ENCODE measurements at regions not wholly inside any gene's neighbourhood (a gene's known extent, or its start where the extent isn't known, plus 50 kb on each side); places are given as distances from the start of the nearest gene placed in this dataset.

DNA sequence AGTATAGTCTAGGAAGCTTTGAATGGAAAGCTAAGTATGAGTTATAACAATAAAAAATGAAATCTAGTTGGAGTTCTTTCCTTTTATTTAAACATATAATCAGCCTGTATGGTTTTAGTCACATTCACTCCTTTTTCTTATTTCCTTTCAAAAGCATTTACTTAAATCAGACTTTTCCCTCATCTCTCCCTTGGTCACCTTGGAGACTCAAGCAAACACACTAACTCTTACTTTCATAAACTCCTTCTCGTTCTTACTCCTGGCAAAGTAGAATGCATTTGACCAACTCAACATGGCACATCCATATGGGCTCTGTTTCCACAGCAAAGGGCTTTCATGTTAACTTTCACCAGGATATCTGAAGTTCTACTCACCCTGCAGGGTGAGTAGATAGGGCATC, 400.0 kb downstream of the LMO7 start:
- DNase-seq, result no peak

DNA sequence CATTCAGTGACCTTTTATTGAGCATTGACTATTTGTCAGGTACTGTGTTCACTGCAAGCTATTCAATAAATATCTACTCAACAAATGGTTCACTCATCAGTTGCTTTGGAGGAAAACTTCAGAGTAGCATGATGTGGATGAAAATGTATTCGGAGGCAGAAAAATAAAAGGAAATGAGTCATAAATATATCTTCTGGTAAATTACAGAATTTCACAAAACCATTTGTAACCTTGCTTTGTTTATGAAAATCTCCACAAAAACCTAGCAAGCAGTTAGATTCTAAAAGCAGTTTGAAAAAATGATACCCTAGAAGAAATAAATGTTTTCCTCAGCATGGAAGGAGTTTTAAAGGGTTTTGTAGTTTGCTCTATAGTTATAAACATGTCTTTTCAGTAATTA, 399.6 kb downstream of the LMO7 start:
- DNase-seq, result no peak

DNA sequence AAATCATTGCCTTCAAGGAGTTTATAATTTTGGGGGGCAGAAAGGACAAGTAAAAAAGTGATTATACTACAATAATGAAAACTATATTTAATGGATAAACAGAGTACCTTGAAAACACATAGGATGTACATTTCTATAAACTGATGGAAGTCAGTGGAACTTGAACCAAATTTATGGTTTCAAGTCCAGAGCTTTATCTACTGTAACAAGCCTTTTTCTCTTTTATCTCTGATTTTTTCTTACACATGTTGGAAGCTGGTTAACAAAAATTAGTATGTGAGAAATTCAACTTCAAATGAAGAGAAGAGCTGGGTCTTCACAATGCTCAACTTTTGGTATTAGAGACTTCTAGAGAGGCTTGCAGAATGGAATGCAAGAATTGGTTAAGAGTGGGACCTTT, 393.6 kb downstream of the LMO7 start:
- DNase-seq, result no peak

DNA sequence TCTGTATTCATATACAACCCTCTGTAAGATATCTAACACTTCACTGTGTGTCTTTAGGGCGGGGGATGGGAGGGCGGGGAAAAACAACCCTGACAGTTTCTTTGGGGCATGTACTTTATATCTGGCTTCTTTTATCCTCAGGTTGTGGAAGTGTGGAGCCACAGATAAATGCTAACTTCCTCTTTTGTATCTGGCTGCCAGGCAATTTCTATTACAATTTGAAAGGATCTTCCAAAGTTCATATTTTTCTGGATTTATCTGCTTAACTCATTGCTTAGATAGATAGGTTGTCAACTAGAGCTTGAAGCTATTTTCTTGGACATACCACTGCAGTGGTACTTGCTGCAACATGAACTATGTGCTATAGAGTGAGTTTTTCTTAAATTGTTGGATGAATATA, 393.0 kb downstream of the LMO7 start:
- no peak for DNase-seq

DNA sequence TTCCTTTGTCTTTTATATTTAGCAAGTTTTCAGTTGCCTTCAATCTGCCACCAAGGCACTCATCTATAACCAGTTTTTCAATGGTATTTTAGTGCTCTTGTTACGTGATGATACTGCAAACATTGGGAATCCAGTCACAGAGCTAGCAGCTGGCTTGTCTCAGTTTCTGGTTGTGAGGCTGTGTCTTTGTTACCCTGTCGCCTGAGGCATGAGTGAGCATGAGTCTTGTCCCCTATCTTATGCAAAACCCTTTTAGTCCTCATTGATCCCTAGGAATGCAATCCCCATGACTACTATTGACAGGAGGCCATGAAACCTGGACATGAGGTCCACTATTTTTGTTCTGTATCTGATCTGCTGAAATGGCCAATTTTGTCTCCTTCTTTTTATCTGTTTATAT, 391.0 kb downstream of the LMO7 start:
- no peak for DNase-seq

DNA sequence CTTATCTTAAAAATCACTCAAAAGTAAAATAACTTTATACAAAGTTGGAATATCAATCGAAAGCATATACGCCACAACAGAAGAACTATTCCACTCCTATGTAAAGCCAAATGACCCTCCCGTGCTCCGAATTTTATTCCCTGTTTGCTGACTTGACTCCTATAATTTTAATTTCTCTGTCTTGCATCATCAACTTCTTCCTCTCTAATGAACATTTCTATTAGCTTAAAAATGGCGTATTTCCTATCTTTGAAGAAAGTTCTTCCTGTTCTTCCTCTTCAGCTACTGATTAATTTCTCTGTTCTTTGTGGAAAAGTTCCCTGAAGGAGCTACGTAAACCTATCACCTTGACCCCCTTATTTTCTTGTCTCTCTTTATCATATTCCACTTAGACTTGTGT, 389.3 kb downstream of the LMO7 start:
- no peak for DNase-seq

DNA sequence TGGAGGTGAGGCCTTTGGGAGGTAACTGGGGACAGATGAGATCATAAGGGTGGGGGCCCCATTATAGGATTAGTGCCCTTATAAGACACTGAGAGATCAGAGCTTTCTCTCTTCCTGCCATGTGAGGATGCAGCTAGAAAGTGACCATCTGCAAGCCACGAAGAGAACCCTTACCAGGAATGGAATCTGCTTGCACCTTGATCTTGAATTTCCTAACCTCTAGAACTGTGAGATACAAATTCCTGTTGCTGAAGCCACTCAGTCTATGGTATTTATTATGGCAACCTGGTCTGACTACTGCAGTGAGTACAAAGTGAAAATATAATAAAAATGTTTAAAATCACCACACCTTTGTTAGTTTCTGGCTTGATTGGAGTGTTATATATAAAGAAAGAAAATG, 388.0 kb downstream of the LMO7 start:
- DNase-seq, result no peak

DNA sequence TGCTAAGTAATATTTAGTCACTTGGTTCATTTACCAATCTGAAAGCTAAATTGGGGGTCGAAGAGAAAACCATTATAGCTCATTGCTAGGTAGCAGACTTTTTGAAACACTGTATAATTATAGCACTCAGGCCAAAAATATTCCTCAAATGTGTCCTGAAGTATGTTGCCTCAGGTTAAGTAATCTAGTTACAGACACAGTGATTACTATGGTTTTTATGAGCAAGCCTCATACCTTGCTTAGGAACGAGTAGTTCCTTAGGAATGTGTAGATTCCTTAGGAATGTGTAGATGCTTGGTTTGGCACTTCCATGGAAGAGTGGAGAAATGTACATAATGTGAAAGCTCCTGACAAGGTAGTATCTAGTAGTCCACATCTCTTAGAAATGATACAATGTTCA, 387.5 kb downstream of the LMO7 start:
- no peak for DNase-seq

DNA sequence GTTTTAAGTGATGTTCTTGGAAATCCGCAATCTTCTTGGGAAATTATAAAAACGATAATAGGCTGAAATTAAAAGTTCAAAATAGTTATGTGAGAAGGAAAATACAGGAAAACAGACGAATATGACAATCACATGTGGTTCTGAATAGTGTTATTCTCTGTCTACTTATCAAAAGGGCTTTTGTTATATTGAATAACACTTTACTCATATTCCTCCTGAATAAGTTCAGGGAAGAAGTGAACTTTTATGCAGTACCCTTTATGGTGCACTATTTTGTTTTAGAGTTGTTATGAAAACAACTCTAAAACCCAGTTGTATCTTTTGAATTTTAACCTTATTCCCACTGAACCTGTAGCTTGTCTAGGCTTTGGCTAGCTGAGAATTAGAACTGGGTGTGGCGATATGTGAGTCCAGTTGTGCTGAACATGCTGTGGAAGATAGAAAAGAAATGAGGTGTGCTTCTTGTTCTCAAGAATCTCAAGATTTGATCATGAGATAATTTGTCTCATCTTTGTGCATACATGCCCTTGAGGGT, 384.4 kb downstream of the LMO7 start:
- DNase-seq, result no peak

DNA sequence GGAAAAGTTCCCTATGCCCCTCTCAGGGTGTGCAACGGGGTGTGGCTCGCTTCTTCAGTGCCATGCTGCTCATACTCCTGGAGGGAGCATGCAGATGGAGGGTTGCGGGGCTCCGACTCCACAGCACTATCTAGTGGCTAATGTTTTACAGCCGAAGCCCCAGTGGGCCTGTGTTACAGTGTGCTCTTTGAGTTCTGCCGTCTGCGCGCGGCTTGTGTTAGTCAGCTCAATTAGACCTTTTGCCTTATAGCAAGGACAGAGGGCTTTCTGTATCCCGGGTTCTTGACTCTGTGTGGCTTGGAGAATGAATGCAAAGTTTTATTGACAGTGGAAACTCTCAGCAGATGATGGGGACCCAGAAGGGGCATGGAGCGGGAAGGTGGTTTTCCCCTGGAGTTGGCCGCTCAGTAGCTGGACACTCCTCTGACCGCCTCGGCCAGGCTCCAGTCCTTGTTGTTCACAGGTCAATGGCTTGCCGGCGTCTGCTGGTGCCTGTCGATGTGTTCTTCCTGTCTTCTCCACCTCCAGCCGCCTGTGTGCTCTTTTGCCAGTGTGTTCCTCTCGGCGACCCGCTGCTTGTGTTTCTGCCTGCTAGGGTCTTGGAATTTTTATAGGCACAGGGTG, 383.4 kb downstream of the LMO7 start:
- no peak for DNase-seq

DNA sequence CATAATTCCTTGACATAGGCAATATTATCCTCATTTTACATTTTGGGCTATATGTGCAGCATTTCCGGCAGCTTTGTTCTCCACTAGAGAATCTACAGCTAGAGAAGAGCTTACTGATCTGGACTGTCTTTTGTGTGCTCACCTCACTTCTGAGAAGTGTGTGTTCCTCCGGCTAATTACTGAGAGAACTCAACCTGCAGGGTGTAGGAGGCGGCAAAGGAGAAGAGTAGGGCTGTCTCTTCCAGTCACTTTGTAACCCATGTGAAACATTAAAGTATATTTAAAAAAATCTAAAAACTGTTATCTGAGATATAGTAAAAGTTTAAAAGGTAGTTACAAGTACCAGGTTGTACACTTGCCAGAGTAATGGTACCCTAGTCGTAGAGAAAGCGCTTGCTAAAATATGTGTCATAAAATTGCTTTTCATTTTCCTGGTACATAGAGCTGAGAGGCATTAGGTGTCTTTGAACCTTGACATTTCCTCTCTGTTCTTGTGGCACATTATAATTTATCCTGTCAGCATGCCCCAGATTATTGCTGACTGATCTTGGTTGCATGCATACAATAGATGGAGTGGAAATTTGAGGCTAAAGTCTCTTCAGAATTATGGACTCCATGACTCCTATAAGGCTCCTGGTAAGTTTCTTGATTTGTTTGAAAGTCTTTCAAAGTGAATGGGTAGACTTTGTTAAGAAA, 381.9 kb downstream of the LMO7 start:
- DNase-seq, result no peak

DNA sequence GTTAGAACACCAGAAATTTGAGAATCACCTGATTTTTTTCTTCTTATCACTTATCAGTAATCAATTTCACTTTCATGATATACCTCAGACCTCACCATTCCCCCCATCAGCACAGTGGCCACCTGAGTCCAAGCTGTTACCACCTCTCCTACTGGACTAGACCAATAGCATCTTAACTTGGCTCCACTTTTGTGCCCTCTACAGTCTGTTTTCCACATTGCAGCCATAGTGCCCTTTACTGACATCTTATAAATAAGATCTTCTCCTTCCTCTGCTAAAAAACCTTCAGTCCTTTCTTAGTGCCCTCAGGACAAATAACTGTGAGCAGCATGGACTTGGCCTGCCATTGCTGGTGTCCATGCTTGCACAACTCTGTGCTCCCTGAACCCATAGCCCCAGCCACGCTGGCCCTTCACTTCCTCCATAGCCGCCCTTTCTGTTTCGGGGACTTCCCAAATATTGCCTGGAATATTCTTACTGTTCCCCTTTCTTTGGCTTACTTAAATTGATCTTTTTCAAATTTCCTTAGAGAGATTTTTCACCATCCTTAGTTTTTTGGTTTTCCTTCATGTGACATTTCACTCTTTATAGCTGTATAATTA, 380.8 kb downstream of the LMO7 start:
- peak; percentile 7 for DNase-seq

DNA sequence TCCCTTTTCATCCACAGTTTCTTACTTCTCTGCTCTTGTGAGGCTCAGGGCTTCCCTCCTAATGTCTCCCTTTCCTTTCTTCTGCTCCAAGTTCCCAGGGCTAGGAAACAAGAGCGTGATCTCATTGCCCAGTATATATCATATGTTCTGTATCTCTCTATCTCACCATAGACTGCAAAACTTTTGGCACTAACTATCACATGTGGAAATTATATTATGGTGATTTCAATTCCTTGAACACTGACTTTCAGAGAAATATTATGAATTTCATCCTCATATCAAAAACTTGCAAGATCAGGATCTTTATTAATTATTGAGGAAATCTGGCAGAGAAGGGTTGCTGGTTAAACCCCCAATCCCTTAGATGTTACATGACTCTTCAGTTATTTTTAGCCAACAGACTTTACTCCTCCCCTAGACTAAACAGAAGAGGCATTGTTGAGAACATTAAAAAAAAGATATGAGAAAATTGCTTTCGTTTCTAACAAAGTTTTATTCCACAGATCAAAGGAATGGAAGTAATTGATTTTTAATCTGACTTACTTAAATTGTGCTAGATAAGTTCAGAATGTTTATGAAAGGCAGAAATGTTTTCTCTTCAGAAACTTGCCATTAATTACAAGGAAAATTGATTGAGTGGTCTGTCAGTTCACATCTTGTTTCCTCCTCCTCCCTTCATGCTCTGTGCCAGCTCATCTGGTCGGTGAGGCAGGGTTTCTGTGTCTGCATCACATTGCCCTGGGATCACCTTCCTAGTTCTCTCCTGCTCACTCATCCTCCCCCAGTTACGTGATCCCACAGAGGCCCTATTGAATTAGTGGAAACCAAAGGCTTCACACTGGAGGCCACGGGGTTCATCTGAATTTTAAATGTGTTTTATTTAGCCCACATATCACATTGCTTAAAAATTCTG, 378.5 kb downstream of the LMO7 start:
- no peak for DNase-seq

DNA sequence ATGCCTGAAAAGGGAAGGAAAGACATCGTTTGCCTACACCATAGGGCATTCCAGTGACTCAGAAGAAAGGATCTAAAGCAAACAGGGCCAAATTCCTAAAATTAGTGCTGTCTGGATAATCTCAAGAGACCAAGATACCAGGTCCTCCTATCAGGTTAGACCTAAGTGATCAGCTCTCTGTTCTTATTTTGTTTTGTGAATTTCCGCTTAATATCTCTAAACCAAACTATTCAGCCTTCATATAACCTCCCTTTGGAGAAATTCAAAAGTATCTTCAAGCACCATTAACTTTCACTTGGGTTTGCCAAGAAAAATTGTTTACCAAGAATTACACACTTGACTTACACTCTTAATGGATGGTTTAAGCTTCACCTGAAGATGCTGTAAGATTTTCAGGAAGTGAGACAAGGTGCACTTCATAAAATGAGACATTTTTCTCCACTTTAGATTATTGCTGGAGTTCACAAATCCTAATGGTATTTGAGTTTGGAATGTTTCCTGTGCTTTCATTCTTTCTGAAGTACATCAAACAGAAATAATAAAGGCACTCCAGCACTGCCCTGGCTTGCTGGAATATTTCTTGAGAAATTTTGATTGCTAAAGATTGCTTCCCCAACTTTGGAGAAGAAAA, 376.1 kb downstream of the LMO7 start:
- DNase-seq, result no peak

DNA sequence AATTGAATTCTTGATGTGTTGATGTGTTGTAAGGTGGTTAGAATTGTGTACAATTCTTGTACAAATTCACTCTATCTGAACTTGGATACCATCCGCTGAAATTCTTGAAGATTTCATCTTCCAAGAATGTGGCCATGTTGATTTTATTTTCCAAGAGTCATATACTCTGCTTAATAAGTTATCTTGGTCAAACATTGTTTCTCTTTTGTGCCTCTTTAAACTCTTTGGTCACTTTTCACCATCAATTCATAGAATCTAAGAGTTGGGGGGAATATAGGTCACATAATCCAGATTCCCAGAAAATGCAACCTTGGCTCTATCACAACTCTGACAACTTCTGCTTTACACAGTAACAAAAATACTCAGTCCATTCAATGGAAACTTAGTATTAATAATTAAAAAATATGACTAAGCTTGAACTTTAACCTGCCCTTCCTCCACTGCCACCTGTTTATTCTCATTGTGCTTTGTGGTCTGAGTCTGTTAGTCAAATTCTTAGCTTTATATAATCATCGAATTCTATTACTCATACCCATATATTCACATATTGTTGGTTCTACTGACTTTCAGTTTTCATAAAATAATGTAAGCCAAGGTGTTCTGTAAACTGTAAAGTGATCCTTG, 373.2 kb downstream of the LMO7 start:
- no peak for DNase-seq

DNA sequence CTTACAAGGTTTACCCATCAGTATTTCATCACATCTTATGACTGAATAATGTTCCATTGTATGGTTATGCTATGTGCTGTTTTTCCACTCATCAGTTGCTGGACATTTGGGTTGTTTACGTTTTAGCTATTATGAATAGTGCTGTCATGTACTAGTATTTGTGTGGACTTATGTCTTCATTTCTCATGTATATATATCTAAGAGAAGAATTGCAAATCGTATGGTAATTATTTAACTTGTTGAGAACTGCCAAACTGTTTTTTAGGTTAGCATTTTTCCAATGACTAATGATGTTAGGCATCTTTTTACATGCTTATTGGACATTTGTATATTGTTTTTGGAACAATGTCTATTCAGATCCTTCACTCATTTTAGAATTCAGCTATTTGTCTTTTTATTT, 368.3 kb downstream of the LMO7 start:
- no peak for DNase-seq

DNA sequence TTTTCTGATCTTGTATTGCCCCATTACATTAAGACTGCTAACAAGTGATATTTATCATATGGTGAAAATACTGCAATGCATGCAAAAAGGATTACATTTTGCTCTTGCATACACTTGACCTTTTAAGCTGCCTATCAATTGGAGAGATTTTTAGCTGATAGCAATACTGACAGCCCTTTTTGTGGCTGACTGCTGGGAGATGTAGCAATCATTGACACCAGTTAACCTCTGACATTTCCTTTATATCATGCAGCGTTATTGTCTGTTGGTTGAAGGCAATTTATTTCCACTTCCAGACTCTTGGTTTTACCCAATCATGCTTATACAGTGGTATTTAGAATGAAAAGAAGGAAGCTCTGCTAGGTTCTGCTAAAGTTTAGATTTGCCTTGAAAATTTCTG, 364.0 kb downstream of the LMO7 start:
- DNase-seq, result no peak

DNA sequence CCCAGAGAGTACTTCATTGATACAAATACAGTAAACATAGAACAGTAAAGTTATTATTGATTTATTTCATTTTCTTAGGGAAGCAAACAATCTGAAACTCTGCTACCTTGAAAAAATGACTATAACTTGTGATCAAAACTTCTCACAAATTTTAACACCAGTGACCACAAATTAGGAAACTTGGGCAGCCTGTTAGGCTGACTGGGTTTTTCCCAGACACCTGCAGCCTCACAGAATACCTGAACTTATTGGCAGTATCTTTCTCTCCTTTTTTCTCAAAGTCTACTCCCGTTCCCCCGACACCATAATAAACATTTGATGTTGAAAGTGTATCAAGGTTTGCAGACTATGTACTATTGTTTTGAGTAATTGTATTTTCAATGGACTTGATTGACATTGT, 360.5 kb downstream of the LMO7 start:
- DNase-seq, result no peak

DNA sequence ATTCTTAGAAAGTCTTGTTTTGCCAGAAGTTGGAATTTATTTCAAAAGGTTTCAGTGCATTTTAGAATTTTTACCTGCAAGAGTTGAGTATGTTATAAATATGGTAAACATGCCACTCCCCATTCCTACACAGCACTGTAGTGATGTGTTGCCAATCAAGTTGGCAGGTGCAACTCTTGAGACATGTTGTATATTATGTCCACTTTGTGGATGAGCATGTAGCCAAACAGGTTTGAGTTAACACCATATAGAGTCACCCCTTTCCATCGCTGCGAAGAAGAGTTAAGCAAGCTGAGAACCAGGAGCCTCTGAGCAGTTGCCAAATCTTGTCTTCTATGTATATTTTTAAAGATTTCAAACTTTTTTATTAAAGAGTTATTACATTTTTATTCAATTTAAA, 359.8 kb downstream of the LMO7 start:
- DNase-seq, result no peak

DNA sequence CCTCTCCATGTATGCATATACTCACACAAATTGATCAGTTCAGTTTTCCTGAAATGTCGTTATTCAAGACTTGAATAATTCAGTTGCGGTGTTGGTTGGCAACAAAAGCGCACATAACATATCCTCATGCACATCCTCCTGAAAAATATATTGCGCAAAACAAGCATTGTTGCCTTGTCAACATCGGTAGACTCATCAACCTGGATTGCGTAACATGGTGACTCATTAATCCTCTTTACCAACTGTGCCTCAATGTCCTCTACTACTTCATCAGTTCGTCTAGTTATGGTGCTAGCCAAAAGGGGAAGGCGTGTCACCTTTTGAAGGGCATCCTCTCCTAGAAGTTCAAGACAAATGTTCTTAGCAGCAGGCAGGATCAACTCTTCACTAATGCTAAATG, 357.7 kb downstream of the LMO7 start:
- no peak for DNase-seq

DNA sequence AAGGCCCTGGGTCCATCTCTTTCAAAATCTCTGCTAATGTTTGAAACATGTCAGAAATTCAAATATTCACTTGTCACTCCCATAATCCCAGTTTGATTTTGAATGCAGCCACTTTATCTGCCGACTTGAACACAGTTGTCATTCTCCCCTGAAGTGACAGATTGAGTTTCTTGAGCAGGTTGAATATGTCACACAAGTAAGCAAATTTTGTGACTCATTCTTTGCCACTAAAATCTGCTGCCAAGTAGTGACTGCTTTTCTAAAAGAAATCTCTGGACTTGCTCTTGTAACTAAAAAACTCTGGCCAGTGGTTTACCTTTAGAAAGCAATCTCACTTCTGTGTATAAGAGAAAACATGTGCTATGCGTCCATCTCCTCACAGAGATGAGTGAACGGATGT, 357.1 kb downstream of the LMO7 start:
- no peak for DNase-seq

DNA sequence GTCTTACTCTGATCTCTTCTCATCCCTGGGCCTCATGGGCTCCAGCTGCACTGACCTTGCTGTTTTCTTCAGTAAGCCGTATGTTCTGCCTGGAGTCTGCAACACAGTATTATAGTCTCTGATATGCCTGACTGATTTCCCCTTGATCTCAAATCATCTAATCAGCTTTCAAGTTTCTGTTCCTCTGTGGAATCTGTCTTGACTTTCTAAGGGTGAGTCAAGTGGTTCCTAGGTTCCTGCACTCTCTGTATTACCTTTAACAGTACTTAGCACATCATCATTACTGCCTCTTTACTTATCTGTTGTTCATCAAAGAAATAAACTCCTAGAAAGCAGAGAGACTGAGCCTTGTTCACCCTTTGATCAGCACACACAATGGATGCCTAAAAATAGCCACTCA, 350.7 kb downstream of the LMO7 start:
- DNase-seq, result no peak
